Sigmoid colon (tissue), 4 donors: ENCODE measurements at regions not wholly inside any gene's neighbourhood (a gene's known extent, or its start where the extent isn't known, plus 50 kb on each side); places are given as distances from the start of the nearest gene placed in this dataset.

Experiments
- EP300 ChIP-seq, 4 donors: sonication (generic); formaldehyde crosslinking; IDR thresholded peaks; one replicate each; pipeline ENCODE4 v1.6.1; 2017; ENCODE audit warnings: antibody characterized with exemption in 4 of 4
- TF ChIP-seq, protein P1 (sequence below), 4 experiments: fragments of 450-650 bp in 3 of 4; fragments of 200-600 bp in 1 of 4; IDR thresholded peaks; one replicate each; pipeline ENCODE4 v1.5.1; 2016 to 2019; ENCODE audit warnings: antibody characterized with exemption in 4 of 4, mild to moderate bottlenecking in 3 of 4, moderate library complexity in 2 of 4

DNA sequence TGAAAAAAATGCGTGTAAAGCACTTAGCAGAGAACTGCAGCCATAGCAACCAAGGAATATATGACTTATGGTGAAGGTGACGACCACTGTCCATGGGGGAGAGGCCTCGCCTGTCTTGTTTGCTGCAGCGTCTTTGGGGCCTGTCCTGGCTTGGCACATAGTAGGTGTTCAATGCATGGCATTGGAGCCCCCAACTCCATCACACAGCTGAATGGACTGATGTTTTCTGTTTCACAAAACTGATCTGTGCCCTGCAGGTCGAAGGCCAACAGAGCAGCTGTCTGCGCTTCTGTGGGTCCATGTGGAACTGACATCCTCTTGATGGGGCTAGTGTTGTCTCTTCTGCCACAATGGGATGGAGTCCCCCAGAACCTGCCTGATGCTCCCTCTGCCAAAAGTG is 296.0 kb downstream of the PTPRU start:
- no peak for TF ChIP-seq EP300 (IDR thresholded peaks at IDR 0.05)
- TF ChIP-seq, protein P1, sequence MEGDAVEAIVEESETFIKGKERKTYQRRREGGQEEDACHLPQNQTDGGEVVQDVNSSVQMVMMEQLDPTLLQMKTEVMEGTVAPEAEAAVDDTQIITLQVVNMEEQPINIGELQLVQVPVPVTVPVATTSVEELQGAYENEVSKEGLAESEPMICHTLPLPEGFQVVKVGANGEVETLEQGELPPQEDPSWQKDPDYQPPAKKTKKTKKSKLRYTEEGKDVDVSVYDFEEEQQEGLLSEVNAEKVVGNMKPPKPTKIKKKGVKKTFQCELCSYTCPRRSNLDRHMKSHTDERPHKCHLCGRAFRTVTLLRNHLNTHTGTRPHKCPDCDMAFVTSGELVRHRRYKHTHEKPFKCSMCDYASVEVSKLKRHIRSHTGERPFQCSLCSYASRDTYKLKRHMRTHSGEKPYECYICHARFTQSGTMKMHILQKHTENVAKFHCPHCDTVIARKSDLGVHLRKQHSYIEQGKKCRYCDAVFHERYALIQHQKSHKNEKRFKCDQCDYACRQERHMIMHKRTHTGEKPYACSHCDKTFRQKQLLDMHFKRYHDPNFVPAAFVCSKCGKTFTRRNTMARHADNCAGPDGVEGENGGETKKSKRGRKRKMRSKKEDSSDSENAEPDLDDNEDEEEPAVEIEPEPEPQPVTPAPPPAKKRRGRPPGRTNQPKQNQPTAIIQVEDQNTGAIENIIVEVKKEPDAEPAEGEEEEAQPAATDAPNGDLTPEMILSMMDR (IDR thresholded peaks at IDR 0.05), result no peak
